IPS-NIHi7 (cell line): ENCODE measurements at regions not wholly inside any gene's neighbourhood (a gene's known extent, or its start where the extent isn't known, plus 50 kb on each side); places are given as distances from the start of the nearest gene placed in this dataset.
"Not testable (repeated sequence)": the region's sequence is repeated elsewhere in the genome, so short reads cannot be mapped to it uniquely, and the experiment has no call there.

ENCODE experiments used
- DNase-seq: peaks from one replicate; pipeline ENCODE4 v3.0.0; 2012; ENCODE audit warnings: mixed read lengths; ENCODE audit errors: extremely low spot score

- DNase-seq = no peak
These were observed 50.8 kb upstream of the BOD1L1 start for GRCh38 chr4:13678186-13678924.

- DNase-seq = no peak
These were observed 54.0 kb upstream of the BOD1L1 start for GRCh38 chr4:13681570-13681969.

GRCh38 chr4:13694256-13694655 lies 66.7 kb upstream of the BOD1L1 start:
- no peak for DNase-seq

- DNase-seq = no peak
These were observed 70.8 kb upstream of the BOD1L1 start for GRCh38 chr4:13698296-13698695.

- no peak for DNase-seq
These were observed 72.7 kb upstream of the BOD1L1 start for GRCh38 chr4:13700021-13700857.

- not testable (repeated sequence) for DNase-seq
These were observed 73.3 kb upstream of the BOD1L1 start for GRCh38 chr4:13700858-13701140.

- DNase-seq = no peak
These were observed 74.5 kb upstream of the BOD1L1 start for GRCh38 chr4:13701937-13702446.

GRCh38 chr4:13703096-13703495 lies 75.6 kb upstream of the BOD1L1 start:
- DNase-seq = no peak

- DNase-seq = no peak
These were observed 76.5 kb upstream of the BOD1L1 start for GRCh38 chr4:13704035-13704434.

GRCh38 chr4:13704761-13705160 lies 77.2 kb upstream of the BOD1L1 start:
- no peak for DNase-seq

GRCh38 chr4:13705521-13706041 lies 78.1 kb upstream of the BOD1L1 start:
- DNase-seq = peak; percentile 24

GRCh38 chr4:13706120-13706519 lies 78.6 kb upstream of the BOD1L1 start:
- no peak for DNase-seq

- no peak for DNase-seq
These were observed 79.2 kb upstream of the BOD1L1 start for GRCh38 chr4:13706716-13707115.

GRCh38 chr4:13710246-13710885 lies 82.8 kb upstream of the BOD1L1 start:
- DNase-seq = no peak

- DNase-seq = no peak
These were observed 83.8 kb upstream of the BOD1L1 start for GRCh38 chr4:13711233-13711785.

GRCh38 chr4:13721894-13722293 lies 94.4 kb upstream of the BOD1L1 start:
- DNase-seq = no peak

- DNase-seq = no peak
These were observed 95.1 kb upstream of the BOD1L1 start for GRCh38 chr4:13722649-13723048.

- no peak for DNase-seq
These were observed 101.2 kb upstream of the BOD1L1 start for GRCh38 chr4:13728761-13729160.

GRCh38 chr4:13731019-13731418 lies 103.5 kb upstream of the BOD1L1 start:
- no peak for DNase-seq

GRCh38 chr4:13733817-13734216 lies 106.3 kb upstream of the BOD1L1 start:
- no peak for DNase-seq

GRCh38 chr4:13750594-13750993 lies 123.1 kb upstream of the BOD1L1 start:
- DNase-seq = no peak

GRCh38 chr4:13761581-13761980 lies 134.1 kb upstream of the BOD1L1 start:
- not testable (repeated sequence) for DNase-seq
